NB4 (cell line): ENCODE measurements at regions not wholly inside any gene's neighbourhood (a gene's known extent, or its start where the extent isn't known, plus 50 kb on each side); places are given as distances from the start of the nearest gene placed in this dataset.

Source experiments
- DNase-seq: peaks from one replicate; pipeline ENCODE4 v3.0.0; 2010; ENCODE audit warnings: low read depth
- H3K4me3 ChIP-seq: one replicate; pipeline ENCODE4 v1.5.1; 2011; ENCODE audit warnings: mild to moderate bottlenecking, low read depth, low read length, moderate library complexity
- CTCF ChIP-seq: IDR thresholded peaks from one replicate; pipeline ENCODE4 v1.5.1; 2012; ENCODE audit warnings: low read depth, low read length
- MAX ChIP-seq: IDR thresholded peaks from 2 replicates; pipeline ENCODE4 v1.6.1; 2011; ENCODE audit warnings: low read depth, low read length
- MYC ChIP-seq: IDR thresholded peaks from 2 replicates; pipeline ENCODE4 v1.6.1; 2011; ENCODE audit warnings: low read depth, low read length
- POLR2A ChIP-seq: IDR thresholded peaks from 2 replicates; pipeline ENCODE4 v1.6.1; 2011; ENCODE audit warnings: mild to moderate bottlenecking; ENCODE audit not compliant: insufficient read length; ENCODE audit errors: extremely low read depth

DNA sequence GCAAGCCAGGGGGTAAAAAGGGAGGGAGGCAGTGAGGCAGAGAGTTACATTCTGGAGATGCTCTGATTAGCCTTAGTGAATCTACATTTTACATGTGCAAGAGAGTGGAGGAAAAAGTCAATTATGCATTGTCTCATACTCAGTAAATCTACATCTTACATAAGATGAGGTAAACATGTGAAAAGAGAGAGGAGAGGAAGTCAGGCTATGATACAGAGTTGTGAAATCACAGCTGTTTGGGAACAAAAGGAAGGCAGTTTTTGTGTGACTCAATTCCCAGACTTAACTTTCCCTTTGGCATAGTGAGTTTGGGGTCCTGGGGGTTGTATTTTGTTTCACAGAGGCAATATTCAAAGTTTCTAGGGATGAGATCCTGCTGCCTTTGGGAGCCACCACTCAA is 67.8 kb downstream of the GP2 start:
- no peak overlapping the region for H3K4me3 ChIP-seq
- DNase-seq, result peak; percentile 26
- no peak for TF ChIP-seq POLR2A
- TF ChIP-seq CTCF, result no peak
- TF ChIP-seq MAX, result no peak
- no peak for TF ChIP-seq MYC

DNA sequence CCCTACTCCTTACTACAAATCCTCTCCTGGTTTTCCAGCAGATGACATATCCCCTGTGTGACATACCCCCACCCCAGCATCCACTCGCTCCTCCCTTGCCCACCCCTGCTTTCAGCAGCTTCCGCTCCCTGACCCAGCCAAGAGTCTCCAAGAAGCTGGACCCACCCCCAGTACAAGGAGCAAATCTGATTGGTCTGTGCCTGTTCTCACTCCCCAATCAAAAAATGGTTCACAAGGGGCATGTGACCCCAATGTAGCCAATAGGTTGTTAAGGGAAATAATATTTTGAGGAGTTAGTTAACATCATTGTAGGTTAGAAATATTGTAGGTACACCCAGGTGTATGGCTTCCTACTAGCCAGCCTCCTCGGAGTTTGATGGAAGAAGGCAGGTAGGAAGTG is 70.1 kb downstream of the GP2 start:
- no peak for TF ChIP-seq POLR2A
- TF ChIP-seq MAX, result no peak
- TF ChIP-seq MYC, result no peak
- no peak for TF ChIP-seq CTCF
- no peak overlapping the region for H3K4me3 ChIP-seq
- no peak for DNase-seq

- H3K4me3 ChIP-seq, result no peak overlapping the region
- TF ChIP-seq POLR2A (no peak), MAX (no peak), CTCF (no peak), MYC (no peak)
Observed at GRCh38 chr16:20255002-20255401, 72.3 kb downstream of the GP2 start.

DNA sequence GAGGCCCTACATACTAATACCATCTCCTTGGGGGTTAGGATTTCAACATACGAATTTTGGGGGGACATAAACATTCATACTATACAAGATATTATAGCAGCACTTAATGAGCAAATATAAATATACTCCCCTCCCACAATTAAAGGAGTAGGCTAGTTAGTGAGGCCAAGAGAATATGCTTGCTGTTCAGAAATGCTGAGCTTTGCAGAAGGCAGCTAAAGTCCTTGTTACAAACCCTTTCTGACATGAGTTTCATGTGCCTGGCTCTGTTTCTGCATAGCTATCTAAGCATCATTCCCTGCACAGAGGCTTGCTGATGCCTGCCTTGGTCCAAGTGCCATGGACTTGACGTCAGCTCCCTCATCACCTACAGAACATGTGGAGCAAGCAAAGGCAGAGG is 73.5 kb downstream of the GP2 start:
- TF ChIP-seq CTCF (no peak), MAX (no peak), POLR2A (no peak), MYC (no peak)
- DNase-seq, result no peak
- no peak overlapping the region for H3K4me3 ChIP-seq

More at GRCh38 chr16:20255002-20255401, 72.3 kb downstream of the GP2 start:
- DNase-seq, result no peak

- TF ChIP-seq CTCF (no peak), MAX (no peak), MYC (no peak), POLR2A (no peak)
- DNase-seq, result no peak
- H3K4me3 ChIP-seq, result no peak overlapping the region
Observed at GRCh38 chr16:20249211-20249610, 78.1 kb downstream of the GP2 start.

GRCh38 chr16:20247076-20247475 is 80.2 kb downstream of the GP2 start:
- TF ChIP-seq MYC (no peak), MAX (no peak), CTCF (no peak), POLR2A (no peak)
- no peak for DNase-seq
- no peak overlapping the region for H3K4me3 ChIP-seq
